ENCODE measurements at regions not wholly inside any gene's neighbourhood (a gene's known extent, or its start where the extent isn't known, plus 50 kb on each side); places are given as distances from the start of the nearest gene placed in this dataset.
"Not testable (repeated sequence)": the region's sequence is repeated elsewhere in the genome, so short reads cannot be mapped to it uniquely, and the experiment has no call there.

- Histone ChIP-seq H3K4me1 (ENCODE audit: insufficient read depth, low read length) (no peaks in the 10 kb centered on the region), H3K27ac (ENCODE audit: low read depth, low read length) (no peak overlapping the region), H3K36me3 (ENCODE audit: insufficient read depth, low read length) (no peaks in the 10 kb centered on the region), H3K4me3 (ENCODE audit: low read length in 2 of 2) (no peak overlapping the region), H3K9me3 (ENCODE audit: control insufficient read depth in 1 of 2, low read length in 2 of 2) (no peaks in the 10 kb centered on the region), H3K27me3 (ENCODE audit: insufficient read depth, low read length) (no peaks in the 10 kb centered on the region)
- ChIA-PET CTCF (ENCODE audit: partially characterized antibody) (interaction anchor here (1.0 to 1.8 kb wide), 8 partner anchors 8 to 152 kb away, joined by 3 to 6 read pairs (median 4); no protein-coding TSS in a partner anchor), POLR2A (ENCODE audit: partially characterized antibody) (no interaction called here)
- DNase-seq = peak in 4 of 5 donors; percentile 14 to 31 (median 18)
- Mint-ChIP-seq H3K4me3 (no peak overlapping the region), H3K27ac (peak overlapping the region in 2 of 7 donors; percentile 7 to 37), H3K27me3 (peaks cover 0 to 20% of the 10 kb centered on the region in 2 donors), H3K36me3 (no peaks in the 10 kb centered on the region), H3K9me3 (no peaks in the 10 kb centered on the region), H3K4me1 (no peaks in the 10 kb centered on the region)
- intact Hi-C loops (cut with micrococcal nuclease) = loop anchor here (5.0 kb wide), 1 partner anchor 117 kb away; no protein-coding TSS in a partner anchor
These were observed 182.3 kb downstream of the FCRL5 start for GRCh38 chr1:157369808-157370521.

GRCh38 chr1:157368941-157369340 is 183.4 kb downstream of the FCRL5 start:
- not testable (repeated sequence) for H3K4me1 Mint-ChIP-seq

GRCh38 chr1:157368363-157368762 is 184.0 kb downstream of the FCRL5 start:
- Histone ChIP-seq H3K27ac (ENCODE audit: low read depth, low read length) (no peak overlapping the region), H3K27me3 (ENCODE audit: insufficient read depth, low read length) (no peaks in the 10 kb centered on the region), H3K4me3 (ENCODE audit: low read length in 2 of 2) (no peak overlapping the region), H3K36me3 (ENCODE audit: insufficient read depth, low read length) (no peaks in the 10 kb centered on the region), H3K9me3 (ENCODE audit: control insufficient read depth in 1 of 2, low read length in 2 of 2) (no peaks in the 10 kb centered on the region), H3K4me1 (ENCODE audit: insufficient read depth, low read length) (no peaks in the 10 kb centered on the region)
- Mint-ChIP-seq H3K4me1 (no peaks in the 10 kb centered on the region), H3K9me3 (no peaks in the 10 kb centered on the region), H3K36me3 (no peaks in the 10 kb centered on the region), H3K27me3 (peaks cover 2 to 14% of the 10 kb centered on the region in 2 donors), H3K27ac (no peak overlapping the region), H3K4me3 (peak overlapping the region in 1 of 8 donors; percentile 1)
- no peak for DNase-seq
- ChIA-PET CTCF (ENCODE audit: partially characterized antibody) (no interaction called here), POLR2A (ENCODE audit: partially characterized antibody) (no interaction called here)
- intact Hi-C loops (cut with micrococcal nuclease) = no loop called here

More at GRCh38 chr1:157368941-157369340, 183.4 kb downstream of the FCRL5 start:
- H3K27ac Mint-ChIP-seq; H3K4me1 ChIP-seq (ENCODE audit: insufficient read depth, low read length); H3K9me3 ChIP-seq (ENCODE audit: control insufficient read depth in 1 of 2, low read length in 2 of 2); H3K9me3 Mint-ChIP-seq; DNase-seq; intact Hi-C loops (cut with micrococcal nuclease); H3K27ac ChIP-seq (ENCODE audit: low read depth, low read length); H3K4me3 ChIP-seq (ENCODE audit: low read length in 2 of 2); H3K36me3 ChIP-seq (ENCODE audit: insufficient read depth, low read length); POLR2A ChIA-PET (ENCODE audit: partially characterized antibody); H3K27me3 ChIP-seq (ENCODE audit: insufficient read depth, low read length); H3K36me3 Mint-ChIP-seq; H3K4me3 Mint-ChIP-seq: not testable (repeated sequence)
- H3K27me3 Mint-ChIP-seq = peaks cover 0 to 14% of the 10 kb centered on the region in 2 donors
- CTCF ChIA-PET (ENCODE audit: partially characterized antibody) = interaction anchor here (1.0 kb wide), 1 partner anchor 117 kb away, joined by 3 read pairs; no protein-coding TSS in a partner anchor

GRCh38 chr1:157367870-157368269 is 184.4 kb downstream of the FCRL5 start:
- Histone ChIP-seq H3K4me1 (ENCODE audit: insufficient read depth, low read length) (no peaks in the 10 kb centered on the region), H3K36me3 (ENCODE audit: insufficient read depth, low read length) (no peaks in the 10 kb centered on the region), H3K27me3 (ENCODE audit: insufficient read depth, low read length) (no peaks in the 10 kb centered on the region), H3K27ac (ENCODE audit: low read depth, low read length) (no peak overlapping the region), H3K9me3 (ENCODE audit: control insufficient read depth in 1 of 2, low read length in 2 of 2) (no peaks in the 10 kb centered on the region), H3K4me3 (ENCODE audit: low read length in 2 of 2) (no peak overlapping the region)
- no peak overlapping the region for H3K27ac Mint-ChIP-seq
- H3K4me1 Mint-ChIP-seq = no peaks in the 10 kb centered on the region
- DNase-seq = no peak
- ChIA-PET CTCF (ENCODE audit: partially characterized antibody) (no interaction called here), POLR2A (ENCODE audit: partially characterized antibody) (no interaction called here)
- no peak overlapping the region for H3K4me3 Mint-ChIP-seq
- intact Hi-C loops (cut with micrococcal nuclease) = no loop called here
- H3K9me3 Mint-ChIP-seq = no peaks in the 10 kb centered on the region
- no peaks in the 10 kb centered on the region for H3K36me3 Mint-ChIP-seq
- H3K27me3 Mint-ChIP-seq = peaks cover 2 to 14% of the 10 kb centered on the region in 2 donors

- Mint-ChIP-seq H3K27me3 (peaks cover 2 to 14% of the 10 kb centered on the region in 2 donors), H3K9me3 (no peaks in the 10 kb centered on the region), H3K4me1 (no peaks in the 10 kb centered on the region), H3K27ac (no peak overlapping the region), H3K36me3 (no peaks in the 10 kb centered on the region), H3K4me3 (no peak overlapping the region)
- CTCF ChIA-PET (ENCODE audit: partially characterized antibody) = interaction anchor here (0.7 kb wide), 1 partner anchor 128 kb away, joined by 3 read pairs; no protein-coding TSS in a partner anchor
- Histone ChIP-seq H3K9me3 (ENCODE audit: control insufficient read depth in 1 of 2, low read length in 2 of 2) (no peaks in the 10 kb centered on the region), H3K4me1 (ENCODE audit: insufficient read depth, low read length) (no peaks in the 10 kb centered on the region), H3K36me3 (ENCODE audit: insufficient read depth, low read length) (no peaks in the 10 kb centered on the region), H3K27me3 (ENCODE audit: insufficient read depth, low read length) (no peaks in the 10 kb centered on the region), H3K27ac (ENCODE audit: low read depth, low read length) (no peak overlapping the region), H3K4me3 (ENCODE audit: low read length in 2 of 2) (no peak overlapping the region)
- intact Hi-C loops (cut with micrococcal nuclease) = no loop called here
- no peak for DNase-seq
- POLR2A ChIA-PET (ENCODE audit: partially characterized antibody) = no interaction called here
These were observed 185.1 kb downstream of the FCRL5 start for GRCh38 chr1:157367091-157367739.

GRCh38 chr1:157364612-157365011 is 187.7 kb downstream of the FCRL5 start:
- Histone ChIP-seq H3K27ac (ENCODE audit: low read depth, low read length) (no peak overlapping the region), H3K36me3 (ENCODE audit: insufficient read depth, low read length) (no peaks in the 10 kb centered on the region), H3K4me1 (ENCODE audit: insufficient read depth, low read length) (no peaks in the 10 kb centered on the region), H3K9me3 (ENCODE audit: control insufficient read depth in 1 of 2, low read length in 2 of 2) (no peaks in the 10 kb centered on the region), H3K4me3 (ENCODE audit: low read length in 2 of 2) (no peak overlapping the region), H3K27me3 (ENCODE audit: insufficient read depth, low read length) (no peaks in the 10 kb centered on the region)
- DNase-seq = no peak
- Mint-ChIP-seq H3K9me3 (no peaks in the 10 kb centered on the region), H3K36me3 (no peaks in the 10 kb centered on the region), H3K27ac (no peak overlapping the region), H3K4me1 (no peaks in the 10 kb centered on the region), H3K27me3 (peaks cover 4 to 17% of the 10 kb centered on the region in 2 donors), H3K4me3 (no peak overlapping the region)
- ChIA-PET POLR2A (ENCODE audit: partially characterized antibody) (no interaction called here), CTCF (ENCODE audit: partially characterized antibody) (no interaction called here)
- intact Hi-C loops (cut with micrococcal nuclease) = no loop called here

GRCh38 chr1:157363660-157364140 is 188.6 kb downstream of the FCRL5 start:
- no peaks in the 10 kb centered on the region for H3K9me3 ChIP-seq (ENCODE audit: control insufficient read depth in 1 of 2, low read length in 2 of 2)
- Mint-ChIP-seq H3K9me3 (no peaks in the 10 kb centered on the region), H3K27ac (no peak overlapping the region), H3K36me3 (no peaks in the 10 kb centered on the region), H3K4me3 (no peak overlapping the region), H3K27me3 (peaks cover 4 to 11% of the 10 kb centered on the region in 2 donors), H3K4me1 (no peaks in the 10 kb centered on the region)
- POLR2A ChIA-PET (ENCODE audit: partially characterized antibody) = no interaction called here
- no peak for DNase-seq
- H3K36me3 ChIP-seq (ENCODE audit: insufficient read depth, low read length) = no peaks in the 10 kb centered on the region
- H3K27ac ChIP-seq (ENCODE audit: low read depth, low read length) = no peak overlapping the region
- intact Hi-C loops (cut with micrococcal nuclease) = no loop called here
- H3K4me3 ChIP-seq (ENCODE audit: low read length in 2 of 2) = no peak overlapping the region
- CTCF ChIA-PET (ENCODE audit: partially characterized antibody) = no interaction called here
- H3K4me1 ChIP-seq (ENCODE audit: insufficient read depth, low read length) = no peaks in the 10 kb centered on the region
- H3K27me3 ChIP-seq (ENCODE audit: insufficient read depth, low read length) = no peaks in the 10 kb centered on the region

All from CD4-positive, alpha-beta memory T cell (primary cell).